Stimulated activated CD8-positive, alpha-beta memory T cell treated with anti-CD3 and anti-CD28 coated beads, Interleukin-15, amount 100 ng/mL, for 1 hour (primary cell): ENCODE measurements at regions not wholly inside any gene's neighbourhood (a gene's known extent, or its start where the extent isn't known, plus 50 kb on each side); places are given as distances from the start of the nearest gene placed in this dataset.

ENCODE experiments used
- DNase-seq: peaks from one replicate; pipeline ENCODE4 v3.0.0-alpha.2; 2020; ENCODE audit warnings: low read depth

GRCh38 chr1:239601108-239601507, 214.7 kb downstream of the CHRM3 start:
- no peak for DNase-seq

- DNase-seq = no peak
Measured at GRCh38 chr1:239603530-239603929, 217.2 kb downstream of the CHRM3 start.

GRCh38 chr1:239606850-239607400, 220.6 kb downstream of the CHRM3 start:
- DNase-seq = no peak

GRCh38 chr1:239608469-239608868, 222.1 kb downstream of the CHRM3 start:
- DNase-seq = no peak

GRCh38 chr1:239612379-239612778, 226.0 kb downstream of the CHRM3 start:
- no peak for DNase-seq

- DNase-seq = no peak
Measured at GRCh38 chr1:239616673-239617072, 230.3 kb downstream of the CHRM3 start.

- DNase-seq = no peak
Measured at GRCh38 chr1:239617259-239617658, 230.9 kb downstream of the CHRM3 start.

GRCh38 chr1:239617731-239618130, 231.4 kb downstream of the CHRM3 start:
- no peak for DNase-seq

- no peak for DNase-seq
Measured at GRCh38 chr1:239619190-239619589, 232.8 kb downstream of the CHRM3 start.

- DNase-seq = no peak
Measured at GRCh38 chr1:239630767-239631166, 244.4 kb downstream of the CHRM3 start.

- DNase-seq = no peak
Measured at GRCh38 chr1:239633432-239633831, 247.1 kb downstream of the CHRM3 start.

GRCh38 chr1:239635276-239635675, 248.9 kb downstream of the CHRM3 start:
- DNase-seq = no peak

- no peak for DNase-seq
Measured at GRCh38 chr1:239636347-239636746, 250.0 kb downstream of the CHRM3 start.

- DNase-seq = no peak
Measured at GRCh38 chr1:239644604-239645003, 258.2 kb downstream of the CHRM3 start.

GRCh38 chr1:239647045-239647444, 260.7 kb downstream of the CHRM3 start:
- no peak for DNase-seq

- DNase-seq = no peak
Measured at GRCh38 chr1:239647964-239648632, 261.7 kb downstream of the CHRM3 start.

- no peak for DNase-seq
Measured at GRCh38 chr1:239655023-239655422, 268.7 kb downstream of the CHRM3 start.

GRCh38 chr1:239657291-239657690, 270.9 kb downstream of the CHRM3 start:
- DNase-seq = no peak

- DNase-seq = no peak
Measured at GRCh38 chr1:239662950-239663349, 276.6 kb downstream of the CHRM3 start.

GRCh38 chr1:239672256-239672655, 285.9 kb downstream of the CHRM3 start:
- DNase-seq = no peak

- DNase-seq = no peak
Measured at GRCh38 chr1:239675735-239676134, 289.4 kb downstream of the CHRM3 start.

- no peak for DNase-seq
Measured at GRCh38 chr1:239676522-239677273, 290.3 kb downstream of the CHRM3 start.

- no peak for DNase-seq
Measured at GRCh38 chr1:239677362-239677761, 291.0 kb downstream of the CHRM3 start.
